Thyroid gland (tissue), 4 donors: ENCODE measurements at regions not wholly inside any gene's neighbourhood (a gene's known extent, or its start where the extent isn't known, plus 50 kb on each side); places are given as distances from the start of the nearest gene placed in this dataset.

ENCODE experiments used
- DNase-seq, 2 donors: peaks; one replicate each; pipeline ENCODE4 v3.0.0-alpha.2; 2019
- H3K27ac ChIP-seq, 3 donors: fragments of 200-600 bp; sonication (generic); 1 replicate in 2 of 3; 2 replicates in 1 of 3; pipeline ENCODE4 v1.5.1; 2016 to 2019; ENCODE audit warnings: mild to moderate bottlenecking in 1 of 3, moderate library complexity in 1 of 3
- H3K27me3 ChIP-seq: fragments of 200-600 bp; sonication (generic); one replicate; pipeline ENCODE4 v1.5.1; 2019
- H3K36me3 ChIP-seq, 2 donors: fragments of 200-600 bp; sonication (generic); one replicate each; pipeline ENCODE4 v1.5.1; 2016 to 2019
- H3K4me1 ChIP-seq, 2 donors: fragments of 200-600 bp; sonication (generic); one replicate each; pipeline ENCODE4 v1.5.1; 2017 to 2019
- H3K4me3 ChIP-seq, 3 donors: fragments of 200-600 bp; sonication (generic); replicated peaks in 1 of 3; 1 replicate in 2 of 3; 2 replicates in 1 of 3; pipeline ENCODE4 v1.5.1; 2016; ENCODE audit warnings: mild to moderate bottlenecking in 1 of 3
- H3K9me3 ChIP-seq: fragments of 200-600 bp; sonication (generic); one replicate; pipeline ENCODE4 v1.5.1; 2017
- POLR2A ChIP-seq, 2 donors: fragments of 450-650 bp; IDR thresholded peaks; one replicate each; pipeline ENCODE4 v1.6.1; 2017; ENCODE audit warnings: antibody characterized with exemption in 2 of 2, mild to moderate bottlenecking in 2 of 2, moderate library complexity in 1 of 2
- WGBS, 2 donors: methylation state at CpG; one replicate each; pipeline ENCODE4 v1.1.5; 2017; 5-methylcytosine and 5-hydroxymethylcytosine counted together
- intact Hi-C: fragments of 100-400 bp; cut with DNase I; formaldehyde crosslinking; loops from one replicate; pipeline ENCODE4 v1.15.1; 2023
- TF ChIP-seq, protein P1 (sequence below), 6 experiments: fragments of 200-600 bp in 3 of 6; fragments of 450-650 bp in 3 of 6; sonication (generic) in 3 of 6; IDR thresholded peaks; one replicate each; pipeline ENCODE4 v1.5.1; 2016 to 2019; ENCODE audit warnings: antibody characterized with exemption in 6 of 6, mild to moderate bottlenecking in 2 of 6, inconsistent platforms in 1 of 6, moderate library complexity in 1 of 6

DNA sequence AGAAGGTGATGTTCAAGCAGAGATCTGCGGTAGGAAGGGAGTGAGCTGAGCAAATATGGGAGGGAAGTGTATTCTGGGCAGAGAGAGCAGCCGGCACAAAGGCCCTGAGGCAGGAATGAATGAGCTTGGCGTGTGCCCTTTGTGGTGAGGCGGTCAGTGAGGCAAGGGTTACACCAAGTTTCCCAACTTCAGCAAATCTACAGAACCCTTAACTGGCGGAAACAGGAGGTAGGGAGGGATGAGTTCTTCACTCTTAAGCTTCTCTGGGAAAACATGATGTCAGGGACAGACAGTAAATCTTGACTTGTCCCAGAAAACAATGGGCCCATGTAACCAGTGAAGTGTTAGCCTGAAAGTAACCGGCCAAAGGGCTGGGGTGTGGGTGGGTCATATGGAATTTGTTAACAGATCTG lies 97.1 kb upstream of the PTPN1 start:
- H3K36me3 ChIP-seq, result no peaks in the 10 kb centered on the region
- H3K4me3 ChIP-seq, result no peak overlapping the region
- H3K27ac ChIP-seq, result peak overlapping the region; percentile 13 to 100 (median 100)
- no peaks in the 10 kb centered on the region for H3K9me3 ChIP-seq
- TF ChIP-seq POLR2A (IDR thresholded peaks at IDR 0.05), result no peak
- TF ChIP-seq, protein P1, sequence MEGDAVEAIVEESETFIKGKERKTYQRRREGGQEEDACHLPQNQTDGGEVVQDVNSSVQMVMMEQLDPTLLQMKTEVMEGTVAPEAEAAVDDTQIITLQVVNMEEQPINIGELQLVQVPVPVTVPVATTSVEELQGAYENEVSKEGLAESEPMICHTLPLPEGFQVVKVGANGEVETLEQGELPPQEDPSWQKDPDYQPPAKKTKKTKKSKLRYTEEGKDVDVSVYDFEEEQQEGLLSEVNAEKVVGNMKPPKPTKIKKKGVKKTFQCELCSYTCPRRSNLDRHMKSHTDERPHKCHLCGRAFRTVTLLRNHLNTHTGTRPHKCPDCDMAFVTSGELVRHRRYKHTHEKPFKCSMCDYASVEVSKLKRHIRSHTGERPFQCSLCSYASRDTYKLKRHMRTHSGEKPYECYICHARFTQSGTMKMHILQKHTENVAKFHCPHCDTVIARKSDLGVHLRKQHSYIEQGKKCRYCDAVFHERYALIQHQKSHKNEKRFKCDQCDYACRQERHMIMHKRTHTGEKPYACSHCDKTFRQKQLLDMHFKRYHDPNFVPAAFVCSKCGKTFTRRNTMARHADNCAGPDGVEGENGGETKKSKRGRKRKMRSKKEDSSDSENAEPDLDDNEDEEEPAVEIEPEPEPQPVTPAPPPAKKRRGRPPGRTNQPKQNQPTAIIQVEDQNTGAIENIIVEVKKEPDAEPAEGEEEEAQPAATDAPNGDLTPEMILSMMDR (IDR thresholded peaks at IDR 0.05), result no peak
- H3K27me3 ChIP-seq, result no peaks in the 10 kb centered on the region
- 79 to 92% methylated on average over 6 of the region's 6 CpGs for WGBS, 2 donors
- intact Hi-C loops, result no loop called here
- H3K4me1 ChIP-seq, result peaks cover 50 to 88% of the 10 kb centered on the region in 2 donors
- no peak for DNase-seq

DNA sequence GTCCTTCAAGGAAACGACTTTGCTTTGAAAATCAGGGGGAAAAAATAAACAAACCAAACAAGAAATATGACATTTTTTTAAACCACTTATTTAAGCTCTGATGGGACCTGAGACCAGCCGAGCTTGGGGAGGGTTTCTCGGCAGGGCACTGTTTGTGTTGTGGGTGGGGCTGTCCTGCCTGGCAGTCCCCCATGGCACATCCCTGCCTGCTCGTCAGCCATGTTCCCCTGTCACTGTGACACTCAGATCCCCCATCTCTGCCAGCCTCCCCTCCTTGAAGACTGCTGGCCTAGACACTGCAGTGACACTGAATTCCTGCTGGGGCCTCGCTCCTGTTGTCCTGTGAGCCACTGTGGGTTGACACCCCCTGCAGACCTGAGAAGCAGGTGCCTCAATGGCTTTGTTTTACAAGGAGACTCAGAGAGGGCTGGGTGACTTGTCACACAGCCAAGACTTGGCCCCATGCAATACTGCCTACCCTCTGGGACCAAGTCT lies 95.1 kb upstream of the PTPN1 start:
- no peaks in the 10 kb centered on the region for H3K36me3 ChIP-seq
- no peaks in the 10 kb centered on the region for H3K9me3 ChIP-seq
- intact Hi-C loops, result no loop called here
- H3K27ac ChIP-seq, result peak overlapping the region; percentile 100
- H3K4me3 ChIP-seq, result no peak overlapping the region
- no peak for TF ChIP-seq POLR2A (IDR thresholded peaks at IDR 0.05)
- TF ChIP-seq, protein P1 (IDR thresholded peaks at IDR 0.05), result peak in 2 of 6 experiments; percentile 4 to 28
- 14 to 15% methylated on average over 5 of the region's 5 CpGs for whole genome bisulfite sequencing, 2 donors
- DNase-seq, result peak; percentile 83 to 89
- peaks cover 50 to 79% of the 10 kb centered on the region in 2 donors for H3K4me1 ChIP-seq
- H3K27me3 ChIP-seq, result no peaks in the 10 kb centered on the region

DNA sequence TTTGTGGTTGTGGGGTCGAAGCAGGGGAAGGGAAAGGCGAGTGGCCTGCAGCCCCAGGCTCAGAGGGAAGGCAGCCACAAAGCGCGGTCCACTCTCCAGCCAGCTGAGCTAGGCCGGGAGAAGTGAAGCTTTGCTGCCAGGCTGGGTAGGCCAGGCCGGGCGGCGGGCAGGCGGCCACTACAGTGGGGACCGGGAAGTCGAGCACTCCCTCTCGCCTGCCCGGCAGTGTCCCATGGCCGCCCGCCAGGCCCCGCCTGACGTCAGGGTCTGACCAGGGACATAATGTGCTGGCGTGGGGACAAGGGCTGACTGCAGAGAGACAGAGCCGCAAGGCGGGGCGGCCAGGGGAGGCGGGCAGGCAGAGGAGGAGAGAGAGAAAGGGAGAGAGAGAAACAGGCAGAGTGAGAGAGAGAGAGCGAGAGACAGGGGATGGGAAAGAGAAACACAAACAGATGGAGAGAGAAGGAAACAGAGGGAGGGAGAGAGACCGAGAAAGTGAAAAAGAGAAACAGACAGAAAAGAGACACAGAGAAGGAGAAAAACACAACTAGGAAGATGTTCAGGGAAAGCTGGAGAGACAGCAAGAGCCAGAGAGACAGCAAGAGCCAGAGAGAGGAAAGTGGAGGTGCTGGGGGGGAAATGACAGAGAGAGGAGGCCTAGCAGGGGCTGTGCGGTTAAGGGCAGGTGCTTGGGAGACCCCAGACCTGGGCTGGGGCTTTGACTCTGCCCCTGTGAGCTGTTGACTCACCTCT lies 94.5 kb upstream of the PTPN1 start:
- Histone ChIP-seq H3K27ac (peak overlapping the region; percentile 100), H3K27me3 (no peaks in the 10 kb centered on the region), H3K4me1 (peaks cover 50 to 75% of the 10 kb centered on the region in 2 donors), H3K4me3 (no peak overlapping the region), H3K9me3 (no peaks in the 10 kb centered on the region), H3K36me3 (no peaks in the 10 kb centered on the region)
- peak in 1 of 2 donors; percentile 88 for TF ChIP-seq POLR2A (IDR thresholded peaks at IDR 0.05)
- TF ChIP-seq, protein P1 (IDR thresholded peaks at IDR 0.05), result no peak
- DNase-seq, result peak; percentile 100
- 6 to 8% methylated on average over 18 to 24 of the region's 25 CpGs for WGBS, 2 donors
- intact Hi-C loops, result no loop called here

DNA sequence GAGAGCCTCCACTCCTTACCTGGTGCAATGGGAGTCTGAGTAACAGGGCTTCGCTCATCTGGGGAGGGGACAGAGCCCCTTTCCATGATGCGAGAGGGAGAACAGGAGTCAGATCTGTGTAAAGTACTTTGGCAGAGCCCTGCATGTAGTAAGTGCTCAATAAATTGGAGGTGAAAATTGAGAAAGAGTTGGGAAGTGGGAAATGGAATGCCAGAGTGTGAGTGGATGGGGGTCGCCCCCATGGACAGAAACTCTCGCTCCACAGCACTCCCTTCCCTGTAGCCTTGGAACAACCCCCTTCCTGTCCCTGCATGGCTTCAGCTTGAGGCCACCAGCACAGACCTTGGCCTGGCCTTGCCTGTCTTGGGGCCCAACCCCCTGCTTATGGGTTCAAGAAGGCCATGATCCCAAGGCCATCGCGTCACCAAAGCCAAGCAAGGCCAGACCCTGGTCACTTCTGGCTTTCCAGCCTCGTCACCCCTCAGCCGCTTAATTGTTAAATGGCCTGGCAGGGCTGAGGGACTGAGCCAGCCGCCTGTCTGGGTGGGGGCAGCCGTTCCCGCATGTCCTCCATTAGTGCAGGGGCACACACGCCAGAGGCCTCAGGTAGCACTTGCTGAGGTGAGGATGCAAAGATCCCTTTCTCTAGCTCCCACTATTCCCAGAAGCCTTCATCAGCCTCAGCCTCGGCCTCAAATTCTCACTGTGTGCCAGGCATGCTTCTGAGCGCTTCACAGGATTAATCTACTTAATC lies 93.7 kb upstream of the PTPN1 start:
- no peak for DNase-seq
- H3K9me3 ChIP-seq, result no peaks in the 10 kb centered on the region
- intact Hi-C loops, result no loop called here
- no peaks in the 10 kb centered on the region for H3K36me3 ChIP-seq
- peaks cover 50 to 67% of the 10 kb centered on the region in 2 donors for H3K4me1 ChIP-seq
- H3K27me3 ChIP-seq, result no peaks in the 10 kb centered on the region
- 82 to 84% methylated on average over 10 to 14 of the region's 14 CpGs for WGBS, 2 donors
- TF ChIP-seq, protein P1 (IDR thresholded peaks at IDR 0.05), result no peak
- TF ChIP-seq POLR2A (IDR thresholded peaks at IDR 0.05), result no peak
- H3K4me3 ChIP-seq, result no peak overlapping the region
- peak overlapping the region; percentile 100 for H3K27ac ChIP-seq

DNA sequence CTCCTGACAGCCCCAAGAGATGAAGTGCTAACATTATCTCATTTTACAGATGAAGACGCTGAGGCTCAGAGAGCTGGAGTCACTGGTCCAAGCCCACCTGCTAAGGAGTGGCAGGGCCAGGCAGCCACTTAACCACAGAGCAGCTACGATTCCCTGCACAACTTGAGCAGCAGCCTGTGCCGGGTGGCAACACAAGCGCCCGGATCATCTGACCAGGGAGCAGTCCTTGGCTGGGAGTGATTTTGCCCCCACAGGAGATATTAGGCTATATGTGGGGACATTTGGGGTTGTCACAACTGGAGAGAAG lies 93.2 kb upstream of the PTPN1 start:
- Histone ChIP-seq H3K4me3 (no peak overlapping the region), H3K9me3 (no peaks in the 10 kb centered on the region), H3K36me3 (no peaks in the 10 kb centered on the region), H3K4me1 (peaks cover 44 to 63% of the 10 kb centered on the region in 2 donors), H3K27me3 (no peaks in the 10 kb centered on the region), H3K27ac (peak overlapping the region; percentile 100)
- DNase-seq, result peak; percentile 92
- intact Hi-C loops, result no loop called here
- WGBS, 2 donors, result 40 to 51% methylated on average over 1 to 5 of the region's 5 CpGs
- peak in 1 of 2 donors; percentile 64 for TF ChIP-seq POLR2A (IDR thresholded peaks at IDR 0.05)
- TF ChIP-seq, protein P1 (IDR thresholded peaks at IDR 0.05), result no peak
